Right lung (tissue), 2 donors: ENCODE measurements at regions not wholly inside any gene's neighbourhood (a gene's known extent, or its start where the extent isn't known, plus 50 kb on each side); places are given as distances from the start of the nearest gene placed in this dataset.
"Not testable (repeated sequence)": the region's sequence is repeated elsewhere in the genome, so short reads cannot be mapped to it uniquely, and the experiment has no call there.

Experiments used
- DNase-seq, 2 donors: peaks; one replicate each; pipeline ENCODE4 v3.0.0-alpha.2; 2013

DNA sequence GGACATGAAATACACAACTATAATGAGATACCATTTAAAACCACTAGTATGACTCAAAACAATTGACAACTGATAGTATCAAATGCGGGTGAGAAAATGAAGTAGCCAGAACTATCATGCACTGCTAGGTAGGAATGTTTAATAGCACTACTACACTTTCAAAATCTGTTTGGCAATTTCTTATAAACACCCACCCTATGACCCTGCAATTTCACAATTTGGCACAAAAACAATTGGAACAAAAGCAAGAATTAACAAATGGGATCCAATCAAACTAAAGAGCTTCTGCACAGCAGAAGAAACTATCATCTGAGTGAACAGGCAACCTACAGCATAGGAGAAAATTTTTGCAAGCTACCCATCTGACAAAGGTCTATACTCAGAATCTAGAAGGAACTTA lies 431.2 kb upstream of the GYPC start:
- DNase-seq: peak; percentile 65 to 68

- DNase-seq: no peak
Measured at GRCh38 chr2:126227250-126227649, 428.7 kb upstream of the GYPC start.

- no peak for DNase-seq
Measured at GRCh38 chr2:126228531-126228930, 427.4 kb upstream of the GYPC start.

DNA sequence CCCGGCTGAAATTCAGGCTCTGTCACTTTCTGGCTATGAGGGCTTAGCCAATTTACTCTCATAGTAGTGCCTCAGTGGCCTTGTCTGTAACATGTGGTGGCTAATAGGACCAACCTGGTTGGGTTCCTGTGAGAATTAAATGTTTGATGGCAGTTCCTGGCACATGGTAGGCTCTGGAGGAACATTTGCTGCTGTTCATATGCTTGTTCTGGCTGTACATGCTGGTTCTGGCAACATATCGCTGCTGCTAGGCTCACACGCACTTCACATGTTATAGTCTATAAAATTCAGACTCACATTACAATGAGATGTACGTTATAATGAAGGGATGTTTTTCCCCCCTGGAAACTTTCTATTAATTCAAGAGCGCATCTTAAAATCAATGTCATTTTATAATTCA lies 417.7 kb upstream of the GYPC start:
- no peak for DNase-seq

DNA sequence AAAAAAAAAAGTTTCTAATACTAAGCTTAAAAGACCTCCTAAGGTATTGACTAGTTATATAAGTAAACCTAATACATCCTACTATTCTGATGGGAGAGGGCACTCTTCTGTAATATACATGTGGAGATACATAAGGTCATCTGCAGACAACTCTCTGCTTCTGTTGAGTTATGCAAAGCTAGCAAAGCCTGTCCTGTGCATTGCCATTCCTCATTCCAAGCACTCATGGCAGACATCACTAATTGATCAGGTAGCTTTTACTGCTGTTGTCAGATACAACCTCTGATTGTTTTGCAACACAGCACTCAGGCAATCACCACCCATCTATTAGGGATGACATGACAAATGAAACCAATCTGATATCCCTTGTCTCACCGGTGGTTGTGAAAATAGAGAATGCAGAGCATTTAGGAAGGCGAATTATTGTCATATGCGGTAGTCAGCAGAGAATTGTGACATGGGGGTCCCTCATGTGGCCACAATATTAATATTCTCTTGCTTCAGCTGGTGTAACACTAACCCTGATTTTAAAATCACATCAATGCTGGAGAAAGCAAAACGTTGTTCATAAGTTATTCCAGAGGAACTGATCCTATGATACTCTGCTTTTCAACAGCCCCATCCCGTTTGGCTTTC lies 416.5 kb upstream of the GYPC start:
- no peak for DNase-seq

DNA sequence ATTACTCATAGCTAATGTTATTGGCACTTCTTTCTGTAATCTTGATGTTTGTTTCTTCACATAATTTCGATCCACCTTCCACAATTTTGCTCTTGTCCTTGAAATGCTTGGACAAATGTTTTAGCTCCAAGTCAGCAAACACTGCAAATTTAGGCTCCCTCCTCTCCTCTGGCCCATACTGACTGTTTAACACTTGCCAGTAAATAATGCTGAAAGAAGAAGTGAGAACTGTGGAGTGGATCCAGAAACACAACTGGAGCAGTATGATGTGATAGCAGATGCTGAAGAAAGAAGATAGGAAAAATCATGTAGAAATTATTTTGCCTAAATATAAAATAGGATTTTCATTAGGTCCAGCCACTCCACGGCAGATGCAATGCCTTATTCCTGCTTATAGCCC lies 415.0 kb upstream of the GYPC start:
- peak; percentile 82 to 84 for DNase-seq

GRCh38 chr2:126241411-126241810 lies 414.5 kb upstream of the GYPC start:
- DNase-seq: peak in 1 of 2 donors; percentile 20

DNA sequence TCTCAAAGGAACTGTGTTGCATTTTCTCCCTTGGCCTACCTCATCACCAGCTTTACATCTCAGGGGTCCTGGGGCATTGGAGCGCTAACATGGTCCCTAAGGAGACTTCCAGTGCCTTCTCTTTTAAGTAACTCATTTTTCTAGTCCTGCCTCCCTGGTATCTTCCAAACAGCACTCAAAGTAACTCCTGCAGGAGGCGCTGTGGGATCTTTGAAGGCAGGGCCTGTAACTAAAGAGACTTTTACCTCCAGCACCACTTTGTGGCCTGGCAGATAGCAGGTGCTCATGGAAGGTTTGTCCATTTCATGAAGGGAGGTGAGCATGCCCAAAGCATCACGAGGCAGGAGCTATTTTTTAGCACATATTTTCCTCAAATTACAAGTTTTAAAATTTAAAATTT lies 411.0 kb upstream of the GYPC start:
- DNase-seq: no peak

DNA sequence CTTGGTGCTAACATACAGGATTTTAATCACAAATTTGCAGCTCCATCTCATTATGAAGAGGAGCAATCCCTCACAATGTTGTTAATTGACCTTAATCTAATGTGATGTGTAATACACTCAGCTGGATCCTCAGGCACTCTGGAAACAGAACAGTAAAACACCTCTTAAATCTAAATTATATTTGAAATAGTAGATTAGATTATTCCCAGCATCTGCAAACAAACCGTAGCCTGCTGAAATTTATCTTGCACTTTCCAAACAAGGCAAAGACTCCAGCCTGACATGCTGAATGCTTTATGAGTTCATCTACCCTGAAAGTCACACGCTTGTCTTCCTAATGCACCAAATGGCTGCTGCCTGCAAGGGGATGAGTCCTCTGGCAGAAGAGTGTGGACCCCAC lies 402.3 kb upstream of the GYPC start:
- DNase-seq: no peak

GRCh38 chr2:126264625-126265024 lies 391.3 kb upstream of the GYPC start:
- no peak for DNase-seq

GRCh38 chr2:126269911-126270310 lies 386.0 kb upstream of the GYPC start:
- DNase-seq: no peak

DNA sequence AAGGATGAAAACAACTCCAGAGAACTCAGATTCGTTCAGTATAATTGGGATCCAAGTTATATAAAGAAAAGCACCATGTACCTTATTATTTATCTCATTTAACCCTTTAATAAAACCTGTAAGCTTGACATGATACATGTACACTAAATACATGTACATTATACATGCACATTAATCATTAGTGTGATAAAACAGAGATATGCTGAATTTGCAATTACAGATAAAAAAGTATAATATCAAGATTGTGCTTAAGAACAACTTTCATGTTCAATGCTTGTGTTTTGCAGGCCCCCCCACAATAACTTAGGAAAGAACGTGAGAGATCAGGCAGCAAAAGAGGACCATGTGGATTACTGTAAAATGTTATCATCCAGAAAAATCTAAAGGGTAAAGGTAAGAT lies 385.4 kb upstream of the GYPC start:
- no peak for DNase-seq

DNA sequence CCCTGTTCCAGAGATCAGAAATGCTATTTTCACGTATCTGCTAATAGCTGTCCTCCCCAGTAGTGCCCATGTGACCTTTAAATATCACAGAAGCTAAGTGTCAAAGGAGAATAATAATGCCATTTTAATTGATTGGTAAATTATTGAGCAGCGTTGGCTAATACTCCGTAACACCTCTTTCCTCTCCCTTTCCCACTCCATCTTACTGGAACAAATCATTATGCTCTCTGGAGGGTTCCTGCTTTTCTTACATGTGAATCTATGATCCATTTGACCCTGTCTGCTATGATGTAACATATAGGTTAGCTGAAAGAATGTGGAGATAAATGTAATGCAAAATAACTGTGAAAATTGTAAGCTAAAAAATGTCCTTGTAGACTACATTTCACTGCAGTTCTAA lies 383.6 kb upstream of the GYPC start:
- DNase-seq: no peak

DNA sequence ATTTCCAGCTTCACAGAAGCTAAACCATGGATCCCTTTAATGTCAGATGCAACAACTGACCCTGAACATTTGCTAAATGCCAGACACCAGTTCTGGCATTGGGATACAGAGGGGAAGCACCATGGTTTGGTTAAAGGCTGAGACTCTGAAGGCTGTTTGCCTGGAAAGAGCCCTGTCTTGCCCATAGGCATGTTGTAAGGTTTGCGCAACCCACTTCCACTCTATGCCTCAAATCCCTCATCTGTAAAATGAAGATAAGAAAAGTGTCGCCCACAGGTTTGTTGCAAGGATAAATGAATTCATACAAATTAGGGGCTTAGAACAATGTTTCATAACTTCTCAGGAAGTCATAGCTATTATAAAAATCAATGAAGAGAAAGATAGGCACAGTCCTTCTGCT lies 380.9 kb upstream of the GYPC start:
- no peak for DNase-seq

GRCh38 chr2:126276268-126276667 lies 379.7 kb upstream of the GYPC start:
- not testable (repeated sequence) for DNase-seq

- DNase-seq: no peak
Measured at GRCh38 chr2:126288362-126288761, 367.6 kb upstream of the GYPC start.

GRCh38 chr2:126293962-126294361 lies 362.0 kb upstream of the GYPC start:
- not testable (repeated sequence) for DNase-seq

DNA sequence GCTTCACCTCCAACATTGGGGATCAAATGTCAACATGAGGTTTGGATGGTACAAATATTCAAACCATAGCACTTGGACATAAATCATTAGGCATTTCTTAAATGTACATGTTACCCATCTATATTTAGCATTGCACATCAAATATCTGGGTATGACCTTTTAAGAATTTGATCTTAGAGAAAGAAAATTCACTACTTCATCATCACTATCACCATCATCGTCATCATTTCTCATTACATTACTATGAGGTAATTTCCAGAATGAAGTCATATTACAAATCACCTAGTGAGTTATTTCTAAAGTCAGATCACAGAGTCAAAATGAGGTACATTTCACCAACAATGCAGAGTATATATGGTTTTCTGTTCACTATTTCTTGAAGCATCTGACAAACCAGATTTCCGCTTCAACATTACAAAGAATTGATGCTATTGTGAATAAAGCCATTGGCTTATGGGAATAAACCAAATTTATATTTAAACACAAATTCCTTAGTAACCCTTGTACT lies 356.4 kb upstream of the GYPC start:
- no peak for DNase-seq

- DNase-seq: no peak
Measured at GRCh38 chr2:126300348-126300747, 355.6 kb upstream of the GYPC start.

GRCh38 chr2:126302043-126302442 lies 353.9 kb upstream of the GYPC start:
- DNase-seq: no peak

GRCh38 chr2:126303113-126303512 lies 352.8 kb upstream of the GYPC start:
- DNase-seq: no peak

DNA sequence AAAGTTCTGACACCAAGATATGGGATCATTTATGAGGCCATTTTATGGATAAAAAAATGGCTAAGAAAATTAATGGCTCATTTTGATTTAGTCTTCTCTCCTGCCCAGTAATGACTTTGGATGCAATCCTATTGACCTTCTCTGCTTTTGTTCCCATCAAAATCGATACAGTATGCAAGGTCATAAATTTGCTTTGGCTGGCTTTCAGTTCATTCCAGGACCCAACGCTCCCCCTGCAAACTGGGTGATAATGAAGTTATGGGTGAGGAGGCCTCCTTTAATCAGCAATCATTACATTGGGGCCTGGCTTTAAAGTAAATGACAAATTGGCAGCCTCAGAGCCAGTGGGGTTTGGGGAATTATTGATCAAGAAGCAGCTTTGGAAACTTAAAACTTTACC lies 351.8 kb upstream of the GYPC start:
- DNase-seq: no peak

DNA sequence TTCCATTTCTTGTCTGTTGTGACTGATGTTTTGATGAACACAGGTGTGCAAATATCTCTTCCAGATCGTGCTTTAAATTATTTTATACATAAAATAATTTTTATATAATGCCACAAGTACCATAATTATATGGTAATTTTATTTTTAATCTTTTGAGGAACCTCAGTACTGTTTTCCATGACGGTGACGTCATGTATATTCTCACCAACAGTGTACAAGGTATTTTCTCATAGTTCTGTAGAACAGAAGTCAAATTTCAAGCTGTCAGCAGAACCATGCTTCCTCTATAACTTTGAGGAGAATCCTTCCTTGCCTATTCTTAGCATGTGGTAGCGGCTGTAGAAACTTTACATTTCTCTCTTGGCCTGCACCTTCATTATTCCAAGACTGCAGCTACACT lies 349.4 kb upstream of the GYPC start:
- DNase-seq: no peak

GRCh38 chr2:126307740-126308139 lies 348.2 kb upstream of the GYPC start:
- no peak for DNase-seq
